ENCODE measurements at regions not wholly inside any gene's neighbourhood (a gene's known extent, or its start where the extent isn't known, plus 50 kb on each side); places are given as distances from the start of the nearest gene placed in this dataset.
"Not testable (repeated sequence)": the region's sequence is repeated elsewhere in the genome, so short reads cannot be mapped to it uniquely, and the experiment has no call there.

- DNase-seq (ENCODE audit: low read depth in 2 of 2), result no peak
Measured at GRCh38 chr20:12946789-12947188, 62.0 kb upstream of the SPTLC3 start.

- no peak for DNase-seq (ENCODE audit: low read depth in 2 of 2)
Measured at GRCh38 chr20:12947691-12948090, 61.1 kb upstream of the SPTLC3 start.

GRCh38 chr20:12949429-12949980 is 59.3 kb upstream of the SPTLC3 start:
- no peak for DNase-seq (ENCODE audit: low read depth in 2 of 2)

- not testable (repeated sequence) for DNase-seq (ENCODE audit: low read depth in 2 of 2)
Measured at GRCh38 chr20:12954254-12954653, 54.5 kb upstream of the SPTLC3 start.

GRCh38 chr20:12955611-12956010 is 53.2 kb upstream of the SPTLC3 start:
- DNase-seq (ENCODE audit: low read depth in 2 of 2), result no peak

- no peak for DNase-seq (ENCODE audit: low read depth in 2 of 2)
Measured at GRCh38 chr20:12956303-12956702, 52.5 kb upstream of the SPTLC3 start.

GRCh38 chr20:12957968-12958367 is 50.8 kb upstream of the SPTLC3 start:
- DNase-seq (ENCODE audit: low read depth in 2 of 2), result no peak
